AG09309 (cell line): ENCODE measurements at regions not wholly inside any gene's neighbourhood (a gene's known extent, or its start where the extent isn't known, plus 50 kb on each side); places are given as distances from the start of the nearest gene placed in this dataset.

Source experiments
- DNase-seq: peaks from one replicate; pipeline ENCODE4 v3.0.0-alpha.2; 2010; ENCODE audit warnings: low read depth
- H3K4me3 ChIP-seq: 2 replicates; pipeline ENCODE4 v1.5.1; 2011; ENCODE audit warnings: mild to moderate bottlenecking, low read depth, low read length, moderate library complexity; ENCODE audit not compliant: control insufficient read depth
- TF ChIP-seq, protein P1 (sequence below): IDR thresholded peaks from 2 replicates; pipeline ENCODE4 v1.5.1; 2011; ENCODE audit warnings: mild to moderate bottlenecking, low read depth, low read length, inconsistent platforms; ENCODE audit not compliant: insufficient read depth, control insufficient read depth; ENCODE audit errors: missing control alignments

DNA sequence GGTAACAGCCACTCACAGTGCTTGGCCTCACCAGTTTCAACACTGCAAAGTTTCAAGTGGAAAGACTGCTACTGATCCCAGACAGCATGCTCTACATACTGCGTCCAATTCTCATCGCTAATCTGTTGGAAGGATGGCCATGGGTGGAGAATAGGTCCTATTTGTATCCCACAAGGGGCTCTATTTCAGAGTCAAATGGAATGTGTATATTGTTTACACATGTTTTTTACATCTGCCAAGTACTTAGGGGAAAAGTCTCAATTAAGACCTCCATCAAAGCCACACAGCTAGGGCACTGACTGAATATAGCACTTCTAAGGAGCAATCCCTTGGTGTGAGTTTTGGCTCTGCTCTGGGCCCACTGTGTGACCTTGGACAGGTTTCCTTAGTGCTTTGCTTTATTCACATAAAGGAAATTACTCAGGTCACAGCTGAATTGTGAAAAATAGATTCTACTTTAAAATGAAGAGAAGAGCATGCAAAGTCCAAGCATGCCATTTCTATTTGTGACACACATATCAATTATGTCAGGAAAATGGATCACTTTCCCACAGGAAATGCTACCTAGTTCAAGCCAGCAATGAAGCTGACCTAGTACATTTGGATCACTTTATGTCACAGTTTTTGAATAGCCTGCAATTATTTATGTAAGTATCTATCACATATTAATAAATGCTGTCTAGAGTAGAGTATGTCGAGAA is 112.9 kb upstream of the STK17B start:
- TF ChIP-seq, protein P1, sequence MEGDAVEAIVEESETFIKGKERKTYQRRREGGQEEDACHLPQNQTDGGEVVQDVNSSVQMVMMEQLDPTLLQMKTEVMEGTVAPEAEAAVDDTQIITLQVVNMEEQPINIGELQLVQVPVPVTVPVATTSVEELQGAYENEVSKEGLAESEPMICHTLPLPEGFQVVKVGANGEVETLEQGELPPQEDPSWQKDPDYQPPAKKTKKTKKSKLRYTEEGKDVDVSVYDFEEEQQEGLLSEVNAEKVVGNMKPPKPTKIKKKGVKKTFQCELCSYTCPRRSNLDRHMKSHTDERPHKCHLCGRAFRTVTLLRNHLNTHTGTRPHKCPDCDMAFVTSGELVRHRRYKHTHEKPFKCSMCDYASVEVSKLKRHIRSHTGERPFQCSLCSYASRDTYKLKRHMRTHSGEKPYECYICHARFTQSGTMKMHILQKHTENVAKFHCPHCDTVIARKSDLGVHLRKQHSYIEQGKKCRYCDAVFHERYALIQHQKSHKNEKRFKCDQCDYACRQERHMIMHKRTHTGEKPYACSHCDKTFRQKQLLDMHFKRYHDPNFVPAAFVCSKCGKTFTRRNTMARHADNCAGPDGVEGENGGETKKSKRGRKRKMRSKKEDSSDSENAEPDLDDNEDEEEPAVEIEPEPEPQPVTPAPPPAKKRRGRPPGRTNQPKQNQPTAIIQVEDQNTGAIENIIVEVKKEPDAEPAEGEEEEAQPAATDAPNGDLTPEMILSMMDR, result no peak
- DNase-seq, result no peak
- no peak overlapping the region for H3K4me3 ChIP-seq

DNA sequence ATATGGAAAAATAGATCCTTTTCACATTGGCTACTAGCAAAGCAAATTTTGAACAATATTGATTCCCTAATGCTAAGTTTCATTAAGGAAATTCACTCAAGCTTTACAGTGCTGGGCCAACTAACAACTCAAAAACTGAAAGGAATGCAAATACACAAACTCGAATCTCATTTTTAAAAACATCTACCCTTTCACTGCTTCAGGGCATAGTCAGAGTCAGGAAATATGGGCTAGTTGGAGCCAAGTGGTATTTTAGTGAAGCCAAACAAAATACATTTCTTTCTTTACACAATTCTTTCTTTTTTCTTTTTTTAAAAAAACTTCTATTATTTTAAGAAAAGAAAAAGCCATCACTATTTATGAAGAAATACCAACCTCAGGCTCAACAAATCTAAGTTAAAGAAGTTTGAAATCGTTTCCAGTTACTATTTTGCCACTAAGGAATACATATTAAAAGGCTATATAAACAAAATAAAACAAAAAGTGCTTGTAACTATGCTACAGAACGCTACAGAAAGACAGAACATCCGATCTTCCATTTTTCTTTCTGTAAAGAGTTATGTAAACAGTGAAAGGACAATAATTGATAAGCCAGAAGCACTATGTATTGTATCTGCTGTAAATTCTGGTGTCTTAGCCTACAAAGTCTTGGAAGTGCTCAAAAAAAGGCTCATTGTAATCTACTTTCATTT is 113.6 kb upstream of the STK17B start:
- no peak for DNase-seq
- TF ChIP-seq, protein P1, result no peak
- no peak overlapping the region for H3K4me3 ChIP-seq

DNA sequence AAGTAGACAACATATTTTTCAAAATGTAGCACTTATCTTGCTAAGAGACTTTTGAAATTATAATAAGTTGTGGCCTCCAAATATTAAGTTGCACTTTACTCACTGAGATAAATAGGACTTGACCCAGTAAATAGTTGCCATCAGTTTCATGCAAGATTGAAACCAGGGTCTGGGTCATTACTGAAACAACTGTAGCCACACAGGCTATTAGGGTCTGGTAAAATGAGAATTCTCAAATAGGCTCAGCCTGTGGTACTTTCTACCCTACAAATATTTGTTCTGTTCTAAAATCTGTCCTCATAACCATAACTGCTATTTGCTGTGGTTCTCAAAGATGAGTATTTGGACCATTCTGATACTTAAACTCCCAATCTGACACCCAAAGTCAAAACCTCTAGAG is 115.4 kb upstream of the STK17B start:
- TF ChIP-seq, protein P1, result no peak
- no peak overlapping the region for H3K4me3 ChIP-seq

DNA sequence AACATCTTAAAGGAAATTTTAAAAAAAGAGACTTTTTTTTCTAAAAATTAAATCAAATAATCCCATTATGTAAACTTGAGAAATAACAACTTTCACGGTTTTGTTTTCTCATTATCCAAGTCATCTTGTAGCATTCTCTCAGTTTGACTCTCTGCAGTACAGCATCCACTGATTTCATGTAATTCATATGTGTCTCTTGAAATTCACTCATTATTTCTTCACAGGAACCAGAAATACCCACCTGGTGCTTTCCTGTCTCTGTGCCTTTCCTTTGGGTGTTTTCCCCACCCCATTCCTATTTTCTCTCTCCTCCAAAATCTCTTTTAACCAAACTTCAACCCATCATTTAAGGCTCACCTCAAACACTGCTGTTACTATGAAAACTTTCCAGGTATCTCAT is 116.1 kb upstream of the STK17B start:
- TF ChIP-seq, protein P1, result no peak
- H3K4me3 ChIP-seq, result no peak overlapping the region
- no peak for DNase-seq

More for the DNA sequence above, 115.4 kb upstream of the STK17B start:
- no peak for DNase-seq

DNA sequence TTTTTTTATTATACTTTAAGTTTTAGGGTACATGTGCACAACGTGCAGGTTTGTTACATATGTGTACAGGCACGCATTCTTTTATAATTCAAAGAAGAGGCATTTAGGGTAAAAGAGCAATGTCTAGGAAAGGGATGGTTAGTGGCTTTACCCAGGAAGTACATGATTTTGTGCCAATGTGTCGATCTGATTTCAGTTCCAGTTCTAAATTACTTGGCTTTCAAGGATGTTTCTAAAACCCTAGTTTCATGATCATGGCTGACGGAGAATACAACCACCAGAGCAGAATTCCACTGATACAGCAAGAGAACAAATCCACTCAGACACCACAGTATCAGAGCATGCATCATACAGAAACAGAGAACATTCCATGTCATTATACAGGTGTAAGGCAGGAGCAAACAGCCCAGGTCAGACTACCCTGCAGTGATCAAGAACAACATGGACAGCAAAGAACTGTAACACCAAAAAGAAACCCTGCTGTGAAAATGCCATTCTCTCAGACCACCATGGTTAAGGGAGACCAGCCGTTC is 116.7 kb upstream of the STK17B start:
- no peak for DNase-seq
- no peak overlapping the region for H3K4me3 ChIP-seq
- TF ChIP-seq, protein P1, result no peak

DNA sequence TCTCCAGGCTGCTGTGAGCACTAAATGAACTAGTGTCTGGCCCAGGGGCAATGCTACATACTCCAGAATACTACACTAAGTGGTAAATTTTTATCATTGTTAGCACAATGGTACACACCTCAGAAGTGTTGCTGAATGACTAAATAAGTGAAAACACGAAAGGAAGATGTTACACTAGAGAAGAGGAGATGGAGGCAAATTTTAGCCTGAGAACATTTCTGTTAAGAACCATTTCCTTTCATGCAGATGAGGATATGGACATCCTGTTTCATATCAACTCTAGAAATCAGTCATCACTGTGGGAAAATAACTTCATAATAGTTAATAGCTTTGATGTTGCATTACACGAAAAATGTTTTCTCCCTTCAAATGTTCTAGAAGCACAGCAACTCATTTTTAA is 117.6 kb upstream of the STK17B start:
- TF ChIP-seq, protein P1, result no peak
- no peak for DNase-seq
- H3K4me3 ChIP-seq, result no peak overlapping the region
